ENCODE measurements at regions not wholly inside any gene's neighbourhood (a gene's known extent, or its start where the extent isn't known, plus 50 kb on each side); places are given as distances from the start of the nearest gene placed in this dataset.

DNA sequence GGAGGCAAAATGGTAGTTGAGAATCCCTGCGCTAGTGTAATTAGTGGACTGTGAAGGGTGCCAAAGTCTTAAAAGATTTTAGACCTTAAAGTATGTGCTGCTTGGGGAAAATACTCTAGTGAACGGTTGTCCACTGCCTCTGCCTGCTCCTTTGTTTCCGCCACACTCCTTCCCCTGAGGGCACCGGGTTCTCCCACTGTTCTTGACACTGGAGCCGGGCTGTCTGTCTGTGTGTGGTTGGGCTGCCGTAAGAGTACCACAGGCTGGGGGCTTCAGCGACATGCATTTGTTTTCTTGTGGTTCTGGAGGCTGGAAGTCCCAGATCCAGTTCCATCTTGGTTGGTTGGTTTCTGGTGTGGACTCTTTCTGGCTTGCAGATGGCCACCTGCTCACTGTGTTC lies 76.2 kb downstream of the CLDN34 start:
- TF ChIP-seq CTCF (IDR thresholded peaks at IDR 0.05 in 4 of 5, conservative IDR thresholded peaks at IDR 0.05 in 1 of 5) (no peak), POLR2A (IDR thresholded peaks at IDR 0.05) (no peak)
